Neural cell (in vitro differentiated cells): ENCODE measurements at regions not wholly inside any gene's neighbourhood (a gene's known extent, or its start where the extent isn't known, plus 50 kb on each side); places are given as distances from the start of the nearest gene placed in this dataset.

Source experiments
- H2AFZ ChIP-seq: fragments of 200-600, 300-800 bp; sonication (generic), shearing (Covaris generic); 2 replicates; pipeline ENCODE4 v1.6.0; 2014; ENCODE audit warnings: low read depth, mild to moderate bottlenecking, antibody characterized with exemption, low read length, moderate library complexity
- H3F3A ChIP-seq: fragments of 200-600 bp; shearing (Covaris generic); 2 replicates; pipeline ENCODE4 v1.6.1; 2016; ENCODE audit warnings: mild to moderate bottlenecking, moderate library complexity, mixed read lengths, antibody characterized with exemption, low read length; ENCODE audit not compliant: insufficient read depth, poor library complexity, severe bottlenecking
- H3K27ac ChIP-seq: fragments of 200-600, 300-800 bp; sonication (generic), shearing (Covaris generic); 2 replicates; pipeline ENCODE4 v1.5.1; 2014; ENCODE audit warnings: mild to moderate bottlenecking, low read length, moderate library complexity
- H3K27me3 ChIP-seq: fragments of 300-800, 200-600 bp; sonication (generic), shearing (Covaris generic); 2 replicates; pipeline ENCODE4 v1.6.0; 2014; ENCODE audit warnings: mild to moderate bottlenecking, low read depth, low read length, moderate library complexity; ENCODE audit not compliant: insufficient read depth
- H3K36me3 ChIP-seq: fragments of 300-800, 200-600 bp; sonication (generic), shearing (Covaris generic); 2 replicates; pipeline ENCODE4 v1.5.1; 2014; ENCODE audit warnings: mild to moderate bottlenecking, antibody characterized with exemption, low read length, moderate library complexity; ENCODE audit not compliant: insufficient read depth
- H3K4me2 ChIP-seq: fragments of 300-800, 200-600 bp; sonication (generic), shearing (Covaris generic); 2 replicates; pipeline ENCODE4 v1.6.0; 2014; ENCODE audit warnings: mild to moderate bottlenecking, low read length
- H3K4me3 ChIP-seq: fragments of 300-800, 200-600 bp; sonication (generic), shearing (Covaris generic); 2 replicates; pipeline ENCODE4 v1.5.1; 2014; ENCODE audit warnings: mild to moderate bottlenecking, low read length, moderate library complexity
- H3K79me2 ChIP-seq: fragments of 200-600 bp; shearing (Covaris generic); replicated peaks from 2 replicates; pipeline ENCODE4 v1.6.0; 2014; ENCODE audit warnings: mild to moderate bottlenecking, low read length, moderate library complexity; ENCODE audit not compliant: insufficient read depth
- H3K9ac ChIP-seq: fragments of 300-800, 200-600 bp; sonication (generic), shearing (Covaris generic); 2 replicates; pipeline ENCODE4 v1.6.1; 2016; ENCODE audit warnings: mild to moderate bottlenecking, low read length, mixed read lengths
- H3K9me2 ChIP-seq: fragments of 200-600 bp; shearing (Covaris generic); 2 replicates; pipeline ENCODE4 v1.6.1; 2016; ENCODE audit warnings: mild to moderate bottlenecking, low read length, mixed read lengths; ENCODE audit not compliant: insufficient read depth
- H3K9me3 ChIP-seq: fragments of 200-600, 300-800 bp; sonication (generic), shearing (Covaris generic); 2 replicates; pipeline ENCODE4 v1.6.1; 2016; ENCODE audit warnings: mild to moderate bottlenecking, mixed run types, low read length, moderate library complexity, mixed read lengths
- H4K20me1 ChIP-seq: fragments of 200-600 bp; shearing (Covaris generic); 2 replicates; pipeline ENCODE4 v1.6.1; 2016; ENCODE audit warnings: mild to moderate bottlenecking, mixed run types; ENCODE audit not compliant: insufficient read depth
- CTCF ChIP-seq: fragments of 450-650 bp; IDR thresholded peaks from 2 replicates; pipeline ENCODE4 v1.5.1; 2014; ENCODE audit warnings: antibody characterized with exemption, mild to moderate bottlenecking, moderate library complexity; ENCODE audit not compliant: poor library complexity, severe bottlenecking
- EP300 ChIP-seq: fragments of 450-650 bp; conservative IDR thresholded peaks from 2 replicates; pipeline ENCODE4 v1.6.1; 2014; ENCODE audit warnings: antibody characterized with exemption, mild to moderate bottlenecking, moderate library complexity; ENCODE audit not compliant: poor library complexity, severe bottlenecking
- EZH2 ChIP-seq: fragments of 200-600, 300-800 bp; shearing (Covaris generic), sonication (generic); IDR thresholded peaks from 2 replicates; pipeline ENCODE4 v1.6.1; 2014; ENCODE audit warnings: antibody characterized with exemption, low read length, borderline replicate concordance, mild to moderate bottlenecking; ENCODE audit not compliant: insufficient read depth, poor library complexity, severe bottlenecking
- MXI1 ChIP-seq: fragments of 450-650 bp; conservative IDR thresholded peaks from 2 replicates; pipeline ENCODE4 v1.6.1; 2014; ENCODE audit warnings: antibody characterized with exemption, mild to moderate bottlenecking; ENCODE audit not compliant: poor library complexity, severe bottlenecking
- POLR2AphosphoS5 ChIP-seq: IDR thresholded peaks from 2 replicates; pipeline ENCODE4 v1.6.1; 2012
- RAD21 ChIP-seq: fragments of 450-650 bp; conservative IDR thresholded peaks from 2 replicates; pipeline ENCODE4 v1.6.1; 2014; ENCODE audit warnings: antibody characterized with exemption, mild to moderate bottlenecking, moderate library complexity
- REST ChIP-seq: IDR thresholded peaks from 2 replicates; pipeline ENCODE4 v1.6.1; 2012; ENCODE audit warnings: borderline replicate concordance
- SMC3 ChIP-seq: fragments of 450-650 bp; conservative IDR thresholded peaks from 2 replicates; pipeline ENCODE4 v1.6.1; 2014; ENCODE audit warnings: antibody characterized with exemption, mild to moderate bottlenecking, moderate library complexity; ENCODE audit not compliant: poor library complexity
- TAF1 ChIP-seq: IDR thresholded peaks from 2 replicates; pipeline ENCODE4 v1.6.1; 2012; ENCODE audit warnings: low read depth

- Histone ChIP-seq H3K27ac (peak overlapping the region; percentile 3), H3K79me2 (no peaks in the 10 kb centered on the region), H2AFZ (no peak overlapping the region), H4K20me1 (no peaks in the 10 kb centered on the region), H3K36me3 (no peaks in the 10 kb centered on the region), H3K9me2 (no peaks in the 10 kb centered on the region), H3F3A (no peaks in the 10 kb centered on the region), H3K4me2 (no peak overlapping the region), H3K9me3 (no peaks in the 10 kb centered on the region), H3K4me3 (no peak overlapping the region), H3K9ac (no peak overlapping the region), H3K27me3 (no peaks in the 10 kb centered on the region)
- TF ChIP-seq POLR2AphosphoS5 (no peak), SMC3 (peak; percentile 92), EZH2 (no peak), CTCF (peak; percentile 89), REST (no peak), RAD21 (peak; percentile 96)
Measured at GRCh38 chr3:106609666-106610301, 741.0 kb upstream of the CBLB start.

GRCh38 chr3:106610362-106610959 is 741.6 kb upstream of the CBLB start:
- no peaks in the 10 kb centered on the region for H3F3A ChIP-seq
- no peak overlapping the region for H3K4me2 ChIP-seq
- no peaks in the 10 kb centered on the region for H3K9me2 ChIP-seq
- H3K9ac ChIP-seq, result no peak overlapping the region
- H3K79me2 ChIP-seq, result no peaks in the 10 kb centered on the region
- TF ChIP-seq POLR2AphosphoS5 (no peak), RAD21 (no peak), REST (no peak), CTCF (no peak), EZH2 (no peak), MXI1 (no peak), TAF1 (no peak), SMC3 (no peak), EP300 (no peak)
- no peaks in the 10 kb centered on the region for H3K9me3 ChIP-seq
- H4K20me1 ChIP-seq, result no peaks in the 10 kb centered on the region
- peak overlapping the region; percentile 3 for H3K27ac ChIP-seq
- H3K36me3 ChIP-seq, result no peaks in the 10 kb centered on the region
- H3K4me3 ChIP-seq, result no peak overlapping the region
- no peak overlapping the region for H2AFZ ChIP-seq
- no peaks in the 10 kb centered on the region for H3K27me3 ChIP-seq
